Kidney (tissue), 13 donors: ENCODE measurements at regions not wholly inside any gene's neighbourhood (a gene's known extent, or its start where the extent isn't known, plus 50 kb on each side); places are given as distances from the start of the nearest gene placed in this dataset.

Experiments used
- DNase-seq, 5 donors: peaks; one replicate each; pipeline ENCODE4 v3.0.0-alpha.2; 2013 to 2020
- FAIRE-seq: peaks from 2 replicates; lab custom pipeline; 2012; peaks lifted over from hg19 to GRCh38; lab: Jason Lieb, UNC
- H3K27ac ChIP-seq, 2 donors: one replicate each; pipeline ENCODE4 v1.7.0; 2013; ENCODE audit warnings: low read depth in 2 of 2, low read length in 2 of 2, inconsistent platforms in 1 of 2
- H3K27me3 ChIP-seq: one replicate; pipeline ENCODE4 v1.7.1; 2013; ENCODE audit warnings: low read length, inconsistent platforms; ENCODE audit not compliant: control insufficient read depth, insufficient read depth
- H3K36me3 ChIP-seq, 3 donors: one replicate each; pipeline versions ENCODE4 v1.7.0 to v1.7.1; 2013; ENCODE audit warnings: low read length in 3 of 3, control low read depth in 1 of 3, inconsistent platforms in 1 of 3; ENCODE audit not compliant: insufficient read depth in 3 of 3, control insufficient read depth in 2 of 3
- H3K4me1 ChIP-seq, 3 donors: one replicate each; pipeline versions ENCODE4 v1.7.0 to v1.7.1; 2013; ENCODE audit warnings: low read length in 3 of 3, inconsistent platforms in 1 of 3, low read depth in 1 of 3; ENCODE audit not compliant: control insufficient read depth in 2 of 3, insufficient read depth in 2 of 3
- H3K4me3 ChIP-seq, 3 donors: one replicate each; pipeline versions ENCODE4 v1.7.0 to v1.8.1; 2013; ENCODE audit warnings: low read length in 3 of 3, control low read depth in 1 of 3, inconsistent platforms in 1 of 3
- H3K9ac ChIP-seq, 3 donors: one replicate each; pipeline versions ENCODE4 v1.7.0 to v1.7.1; 2013; ENCODE audit warnings: low read length in 3 of 3, control low read depth in 1 of 3, inconsistent platforms in 1 of 3
- H3K9me3 ChIP-seq, 3 donors: one replicate each; pipeline versions ENCODE4 v1.7.0 to v1.7.1; 2013; ENCODE audit warnings: low read length in 3 of 3, control low read depth in 1 of 3, inconsistent platforms in 1 of 3; ENCODE audit not compliant: control insufficient read depth in 2 of 3, insufficient read depth in 1 of 3
- CTCF ChIP-seq: IDR thresholded peaks from 3 replicates; pipeline ENCODE4 v1.5.1; 2012; ENCODE audit warnings: mild to moderate bottlenecking, moderate library complexity, borderline replicate concordance; ENCODE audit not compliant: insufficient read depth; ENCODE audit errors: extremely low read depth
- intact Hi-C: fragments of 100-400 bp; cut with DNase I; formaldehyde crosslinking; loops from one replicate; pipeline ENCODE4 v1.11.1; 2022
- donor health status: control.
- donor health status: control.
- donor health status: control.
- donor health status: control.
- donor health status: control.
- donor health status: DM: yes; HTN: yes; CAD: no.
- donor health status: Normal renal cell carcinoma (clear cell type).

GRCh38 chr10:6788731-6789130 is 208.7 kb upstream of the PRKCQ start:
- no peaks in the 10 kb centered on the region for H3K9me3 ChIP-seq
- no peaks in the 10 kb centered on the region for H3K4me1 ChIP-seq
- no peaks in the 10 kb centered on the region for H3K27me3 ChIP-seq
- H3K4me3 ChIP-seq = no peak overlapping the region
- no peak for FAIRE-seq
- no peak overlapping the region for H3K27ac ChIP-seq
- intact Hi-C loops = no loop called here
- DNase-seq = no peak
- H3K9ac ChIP-seq = no peak overlapping the region
- no peak for TF ChIP-seq CTCF
- no peaks in the 10 kb centered on the region for H3K36me3 ChIP-seq

GRCh38 chr10:6788231-6788630 is 208.2 kb upstream of the PRKCQ start:
- H3K27ac ChIP-seq = no peak overlapping the region
- no peaks in the 10 kb centered on the region for H3K27me3 ChIP-seq
- no peaks in the 10 kb centered on the region for H3K36me3 ChIP-seq
- no peak for TF ChIP-seq CTCF
- no peak overlapping the region for H3K9ac ChIP-seq
- no peak overlapping the region for H3K4me3 ChIP-seq
- FAIRE-seq (no peak), DNase-seq (no peak)
- no peaks in the 10 kb centered on the region for H3K9me3 ChIP-seq
- intact Hi-C loops = no loop called here
- H3K4me1 ChIP-seq = no peaks in the 10 kb centered on the region

GRCh38 chr10:6787718-6788117 is 207.6 kb upstream of the PRKCQ start:
- FAIRE-seq (no peak), DNase-seq (no peak)
- Histone ChIP-seq H3K4me1 (no peaks in the 10 kb centered on the region), H3K27ac (no peak overlapping the region), H3K9me3 (no peaks in the 10 kb centered on the region), H3K27me3 (no peaks in the 10 kb centered on the region), H3K4me3 (no peak overlapping the region), H3K9ac (no peak overlapping the region), H3K36me3 (no peaks in the 10 kb centered on the region)
- TF ChIP-seq CTCF = no peak
- intact Hi-C loops = no loop called here

GRCh38 chr10:6787091-6787490 is 207.0 kb upstream of the PRKCQ start:
- no peaks in the 10 kb centered on the region for H3K9me3 ChIP-seq
- H3K27ac ChIP-seq = no peak overlapping the region
- DNase-seq = no peak
- H3K4me1 ChIP-seq = no peaks in the 10 kb centered on the region
- H3K36me3 ChIP-seq = no peaks in the 10 kb centered on the region
- no peaks in the 10 kb centered on the region for H3K27me3 ChIP-seq
- FAIRE-seq = no peak
- TF ChIP-seq CTCF = no peak
- intact Hi-C loops = no loop called here
- H3K4me3 ChIP-seq = no peak overlapping the region
- H3K9ac ChIP-seq = no peak overlapping the region
